A549 (cell line): ENCODE measurements at regions not wholly inside any gene's neighbourhood (a gene's known extent, or its start where the extent isn't known, plus 50 kb on each side); places are given as distances from the start of the nearest gene placed in this dataset.

Experiments used
- ATAC-seq, 2 experiments: fragments of 200-7000 bp in 1 of 2; fragments of >200 bp in 1 of 2; cut with Nextera tagmentation in 1 of 2; cut with Tn5 transposase in 1 of 2; 3 replicates each; pipeline versions ENCODE4 v1.8.0 to v1.9.1; 2018 to 2020; ENCODE audit warnings: mild to moderate bottlenecking in 1 of 2, moderate library complexity in 1 of 2
- CTCF ChIA-PET: fragments of 300-600 bp; sonication (Branson Sonifier 250); formaldehyde crosslinking; extraction: SDS; loops from one replicate; lab custom pipeline; 2021; ENCODE audit warnings: antibody characterized with exemption, inconsistent platforms; lab: Yijun Ruan, JAX
- POLR2A ChIA-PET: fragments of 350-600 bp; formaldehyde crosslinking; extraction: SDS; loops from one replicate; lab custom pipeline; 2021; ENCODE audit warnings: antibody characterized with exemption, inconsistent platforms; lab: Yijun Ruan, JAX
- DNase-seq, 2 experiments: peaks; one replicate each; pipeline versions ENCODE4 v3.0.0 to v3.0.0-alpha.2; 2011 to 2016; ENCODE audit warnings: low read depth in 1 of 2, low spot score in 1 of 2
- FAIRE-seq: peaks from 2 replicates; lab custom pipeline; 2011; peaks lifted over from hg19 to GRCh38; lab: Jason Lieb, UNC
- H3K27ac ChIP-seq, 2 experiments: fragments of >200 bp; sonication (Bioruptor Twin); formaldehyde crosslinking; 3 replicates each; pipeline ENCODE4 v1.5.1; 2016 to 2017
- H3K4me1 ChIP-seq: fragments of >200 bp; sonication (Bioruptor Twin); formaldehyde crosslinking; 3 replicates; pipeline ENCODE4 v1.6.1; 2016
- H3K4me2 ChIP-seq: fragments of >200 bp; sonication (Bioruptor Twin); formaldehyde crosslinking; 3 replicates; pipeline ENCODE4 v1.6.1; 2016
- H3K4me3 ChIP-seq: fragments of >200 bp; sonication (Bioruptor Twin); formaldehyde crosslinking; 3 replicates; pipeline ENCODE4 v1.5.1; 2016
- H3K9me3 ChIP-seq: fragments of >200 bp; sonication (Bioruptor Twin); formaldehyde crosslinking; 3 replicates; pipeline ENCODE4 v1.6.1; 2016
- ATOH8 ChIP-seq: fragments of 250-450 bp; sonication (Bioruptor Pico); IDR thresholded peaks from 2 replicates; pipeline ENCODE4 v1.5.0; 2020; ENCODE audit warnings: low read depth, mild to moderate bottlenecking, moderate library complexity
- CBX2 ChIP-seq: fragments of 200-600 bp; sonication (generic); IDR thresholded peaks from 2 replicates; pipeline ENCODE4 v1.6.1; 2016; ENCODE audit warnings: low read depth, mild to moderate bottlenecking, borderline replicate concordance
- CHD2 ChIP-seq: fragments of 150-350 bp; IDR thresholded peaks from 2 replicates; pipeline ENCODE4 v1.6.1; 2014; ENCODE audit warnings: low read length; ENCODE audit not compliant: partially characterized antibody
- EHMT2 ChIP-seq: fragments of 200-600 bp; sonication (generic); IDR thresholded peaks from 2 replicates; pipeline ENCODE4 v1.6.1; 2016; ENCODE audit warnings: antibody characterized with exemption, low read depth, mild to moderate bottlenecking, moderate library complexity
- ELK1 ChIP-seq: fragments of 150-350 bp; IDR thresholded peaks from 2 replicates; pipeline ENCODE4 v1.6.1; 2014; ENCODE audit warnings: low read depth, mild to moderate bottlenecking, low read length
- EP300 ChIP-seq, 2 experiments: fragments of >200 bp; sonication (Bioruptor Twin); formaldehyde crosslinking; IDR thresholded peaks; 2 replicates in 1 of 2; 3 replicates in 1 of 2; pipeline ENCODE4 v1.6.1; 2016 to 2017
- FOSL2 ChIP-seq, 2 experiments: fragments of 450-650 bp in 1 of 2; fragments of >200 bp in 1 of 2; sonication (Bioruptor Twin) in 1 of 2; formaldehyde crosslinking; IDR thresholded peaks; 2 replicates each; pipeline versions ENCODE4 v1.5.0 to v1.6.1; 2016 to 2020; ENCODE audit warnings: mild to moderate bottlenecking in 1 of 2, moderate library complexity in 1 of 2
- FOXS1 ChIP-seq: fragments of 250-450 bp; sonication (Bioruptor Pico); IDR thresholded peaks from 2 replicates; pipeline ENCODE4 v1.5.0; 2020; ENCODE audit warnings: mild to moderate bottlenecking, moderate library complexity
- HOXB5 ChIP-seq: fragments of 250-450 bp; sonication (Bioruptor Pico); IDR thresholded peaks from 2 replicates; pipeline ENCODE4 v1.5.0; 2020; ENCODE audit warnings: mild to moderate bottlenecking, moderate library complexity
- KDM1A ChIP-seq: fragments of 200-600 bp; sonication (generic); IDR thresholded peaks from 2 replicates; pipeline ENCODE4 v1.6.1; 2016; ENCODE audit warnings: low read depth, mild to moderate bottlenecking
- MAFK ChIP-seq: fragments of 450-650 bp; IDR thresholded peaks from 2 replicates; pipeline ENCODE4 v1.6.1; 2014; ENCODE audit not compliant: partially characterized antibody
- MAX ChIP-seq: IDR thresholded peaks from 2 replicates; pipeline ENCODE4 v1.6.1; 2012
- NFE2L2 ChIP-seq: fragments of 150-350 bp; conservative IDR thresholded peaks from 2 replicates; pipeline ENCODE4 v1.6.1; 2014; ENCODE audit warnings: low read length
- RCOR1 ChIP-seq: fragments of 150-350 bp; IDR thresholded peaks from 2 replicates; pipeline ENCODE4 v1.6.1; 2014; ENCODE audit warnings: antibody characterized with exemption, low read length, low read depth
- RNF2 ChIP-seq: fragments of 200-600 bp; sonication (generic); IDR thresholded peaks from 2 replicates; pipeline ENCODE4 v1.6.1; 2016; ENCODE audit warnings: low read depth, mild to moderate bottlenecking, antibody characterized with exemption, moderate library complexity, borderline replicate concordance
- TP53 ChIP-seq: fragments of 250-450 bp; sonication (Bioruptor Pico); IDR thresholded peaks from 2 replicates; pipeline ENCODE4 v1.5.0; 2021; ENCODE audit warnings: mild to moderate bottlenecking, moderate library complexity
- ZNF302 ChIP-seq: fragments of 250-450 bp; sonication (Bioruptor Pico); IDR thresholded peaks from 2 replicates; pipeline ENCODE4 v1.9.0; 2021; ENCODE audit warnings: inconsistent platforms, mild to moderate bottlenecking, moderate library complexity
- ZSCAN20 ChIP-seq: fragments of 250-450 bp; sonication (Bioruptor Pico); IDR thresholded peaks from 2 replicates; pipeline ENCODE4 v1.8.0; 2022; ENCODE audit warnings: mild to moderate bottlenecking, moderate library complexity
- WGBS: methylation state at CpG from one replicate; pipeline ENCODE4 v1.1.6; 2017; ENCODE audit errors: missing lambda C conversion rate; 5-methylcytosine and 5-hydroxymethylcytosine counted together
- TF ChIP-seq, protein P1 (sequence below): IDR thresholded peaks from 2 replicates; pipeline ENCODE4 v1.6.1; 2012; ENCODE audit warnings: low read depth, borderline replicate concordance
- TF ChIP-seq, protein P2 (sequence below): fragments of 200-600 bp; sonication (generic); IDR thresholded peaks from 2 replicates; pipeline ENCODE4 v1.6.1; 2016; ENCODE audit warnings: antibody characterized with exemption, mild to moderate bottlenecking, moderate library complexity

GRCh38 chr20:12410783-12411182 lies 493.1 kb downstream of the BTBD3 start:
- Histone ChIP-seq H3K9me3 (no peaks in the 10 kb centered on the region; the same call in 2 of the 3 replicates), H3K27ac (no peak overlapping the region)
- POLR2A ChIA-PET = no interaction called here
- no peak for TF ChIP-seq MAFK
- no peak for TF ChIP-seq EHMT2
- TF ChIP-seq TP53 (CRISPR knock-in tag) = no peak
- TF ChIP-seq CBX2 = no peak
- no peak for TF ChIP-seq FOSL2 (IDR thresholded peaks at IDR 0.05)
- TF ChIP-seq FOSL2 (CRISPR knock-in tag; IDR thresholded peaks at IDR 0.05) = no peak
- TF ChIP-seq ELK1 = no peak
- no peak for TF ChIP-seq NFE2L2
- no peak for TF ChIP-seq KDM1A
- TF ChIP-seq RCOR1 = no peak
- no peak for TF ChIP-seq CHD2
- TF ChIP-seq ZSCAN20 = no peak
- TF ChIP-seq ATOH8 (CRISPR knock-in tag) = no peak
- TF ChIP-seq RNF2 = no peak
- no peak for TF ChIP-seq ZNF302
- TF ChIP-seq FOXS1 (CRISPR knock-in tag) = no peak
- no peak for TF ChIP-seq HOXB5
- TF ChIP-seq, protein P1, sequence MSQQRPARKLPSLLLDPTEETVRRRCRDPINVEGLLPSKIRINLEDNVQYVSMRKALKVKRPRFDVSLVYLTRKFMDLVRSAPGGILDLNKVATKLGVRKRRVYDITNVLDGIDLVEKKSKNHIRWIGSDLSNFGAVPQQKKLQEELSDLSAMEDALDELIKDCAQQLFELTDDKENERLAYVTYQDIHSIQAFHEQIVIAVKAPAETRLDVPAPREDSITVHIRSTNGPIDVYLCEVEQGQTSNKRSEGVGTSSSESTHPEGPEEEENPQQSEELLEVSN = no peak
- TF ChIP-seq EP300 (IDR thresholded peaks at IDR 0.05) = no peak
- TF ChIP-seq MAX = no peak
- TF ChIP-seq, all 56 proteins: peak for 0
- no peak for FAIRE-seq
- Histone ChIP-seq H3K4me2 (no peak overlapping the region), H3K4me1 (no peaks in the 10 kb centered on the region), H3K4me3 (no peak overlapping the region)
- no peak for ATAC-seq
- DNase-seq = no peak
- CTCF ChIA-PET = no interaction called here

DNA sequence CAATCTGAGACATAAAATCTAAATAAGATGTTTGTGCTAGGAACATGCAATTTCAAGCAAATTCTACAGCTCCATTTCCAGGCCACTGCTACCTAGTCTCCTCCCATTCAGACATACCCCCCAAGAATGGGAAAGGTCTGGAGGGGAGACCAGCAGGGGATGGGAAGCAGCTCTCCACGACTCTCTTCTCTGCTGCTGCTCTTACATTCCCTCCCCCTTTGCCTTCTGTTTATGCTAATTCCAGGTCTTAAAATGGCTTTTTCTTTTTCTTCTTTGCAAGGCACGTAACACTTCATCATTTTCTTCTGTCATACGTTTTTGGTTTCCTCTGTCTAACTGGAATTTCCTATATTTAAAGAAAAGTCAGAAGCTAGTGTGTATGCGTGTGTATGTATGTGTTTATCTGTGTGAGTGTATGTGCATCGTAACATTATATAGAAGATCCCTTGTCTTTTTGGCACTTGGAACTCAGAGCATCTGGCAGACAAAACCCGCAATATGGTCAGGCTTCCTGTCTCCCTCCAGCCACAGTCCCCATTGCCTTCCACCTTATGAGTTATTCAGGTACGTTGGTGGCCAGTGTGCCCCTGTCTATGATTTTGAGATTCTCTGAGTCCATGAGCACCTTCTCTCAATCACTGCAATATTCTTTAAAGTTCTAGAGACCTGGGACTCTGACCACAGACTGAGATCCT lies 493.7 kb downstream of the BTBD3 start:
- FAIRE-seq = no peak
- Histone ChIP-seq H3K27ac (no peak overlapping the region), H3K4me1 (no peaks in the 10 kb centered on the region), H3K4me3 (no peak overlapping the region), H3K4me2 (no peak overlapping the region), H3K9me3 (no peaks in the 10 kb centered on the region; the same call in 2 of the 3 replicates)
- TF ChIP-seq, protein P2, sequence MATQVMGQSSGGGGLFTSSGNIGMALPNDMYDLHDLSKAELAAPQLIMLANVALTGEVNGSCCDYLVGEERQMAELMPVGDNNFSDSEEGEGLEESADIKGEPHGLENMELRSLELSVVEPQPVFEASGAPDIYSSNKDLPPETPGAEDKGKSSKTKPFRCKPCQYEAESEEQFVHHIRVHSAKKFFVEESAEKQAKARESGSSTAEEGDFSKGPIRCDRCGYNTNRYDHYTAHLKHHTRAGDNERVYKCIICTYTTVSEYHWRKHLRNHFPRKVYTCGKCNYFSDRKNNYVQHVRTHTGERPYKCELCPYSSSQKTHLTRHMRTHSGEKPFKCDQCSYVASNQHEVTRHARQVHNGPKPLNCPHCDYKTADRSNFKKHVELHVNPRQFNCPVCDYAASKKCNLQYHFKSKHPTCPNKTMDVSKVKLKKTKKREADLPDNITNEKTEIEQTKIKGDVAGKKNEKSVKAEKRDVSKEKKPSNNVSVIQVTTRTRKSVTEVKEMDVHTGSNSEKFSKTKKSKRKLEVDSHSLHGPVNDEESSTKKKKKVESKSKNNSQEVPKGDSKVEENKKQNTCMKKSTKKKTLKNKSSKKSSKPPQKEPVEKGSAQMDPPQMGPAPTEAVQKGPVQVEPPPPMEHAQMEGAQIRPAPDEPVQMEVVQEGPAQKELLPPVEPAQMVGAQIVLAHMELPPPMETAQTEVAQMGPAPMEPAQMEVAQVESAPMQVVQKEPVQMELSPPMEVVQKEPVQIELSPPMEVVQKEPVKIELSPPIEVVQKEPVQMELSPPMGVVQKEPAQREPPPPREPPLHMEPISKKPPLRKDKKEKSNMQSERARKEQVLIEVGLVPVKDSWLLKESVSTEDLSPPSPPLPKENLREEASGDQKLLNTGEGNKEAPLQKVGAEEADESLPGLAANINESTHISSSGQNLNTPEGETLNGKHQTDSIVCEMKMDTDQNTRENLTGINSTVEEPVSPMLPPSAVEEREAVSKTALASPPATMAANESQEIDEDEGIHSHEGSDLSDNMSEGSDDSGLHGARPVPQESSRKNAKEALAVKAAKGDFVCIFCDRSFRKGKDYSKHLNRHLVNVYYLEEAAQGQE = no peak
- WGBS = 21% methylated on average over 7 of the region's 7 CpGs
- no peak for ATAC-seq
- POLR2A ChIA-PET = no interaction called here
- CTCF ChIA-PET = no interaction called here
- no peak for DNase-seq
